Hepatic stellate cell (primary cell): ENCODE measurements at regions not wholly inside any gene's neighbourhood (a gene's known extent, or its start where the extent isn't known, plus 50 kb on each side); places are given as distances from the start of the nearest gene placed in this dataset.

Experiments
- DNase-seq: peaks from one replicate; pipeline ENCODE4 v3.0.0; 2011; ENCODE audit warnings: low spot score

DNA sequence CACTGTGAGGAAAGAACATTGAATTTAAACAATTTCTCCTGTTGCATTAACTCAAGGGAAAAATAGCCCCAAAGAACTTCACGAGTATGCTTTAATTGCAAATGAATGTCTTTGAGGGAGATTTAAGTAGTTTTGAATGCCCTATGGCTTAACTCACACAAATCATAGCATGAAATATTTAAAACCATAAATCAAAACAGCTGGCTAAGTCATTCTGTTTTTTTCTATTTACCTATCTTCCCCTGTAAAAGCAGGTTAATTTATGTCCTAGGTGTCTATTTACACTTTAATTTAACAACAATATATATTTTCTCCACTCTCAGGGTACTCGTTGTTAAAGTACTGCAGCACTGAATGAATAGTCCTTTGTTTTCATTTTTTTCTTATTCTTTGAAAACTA, 118.8 kb upstream of the PIEZO2 start:
- DNase-seq = no peak

DNA sequence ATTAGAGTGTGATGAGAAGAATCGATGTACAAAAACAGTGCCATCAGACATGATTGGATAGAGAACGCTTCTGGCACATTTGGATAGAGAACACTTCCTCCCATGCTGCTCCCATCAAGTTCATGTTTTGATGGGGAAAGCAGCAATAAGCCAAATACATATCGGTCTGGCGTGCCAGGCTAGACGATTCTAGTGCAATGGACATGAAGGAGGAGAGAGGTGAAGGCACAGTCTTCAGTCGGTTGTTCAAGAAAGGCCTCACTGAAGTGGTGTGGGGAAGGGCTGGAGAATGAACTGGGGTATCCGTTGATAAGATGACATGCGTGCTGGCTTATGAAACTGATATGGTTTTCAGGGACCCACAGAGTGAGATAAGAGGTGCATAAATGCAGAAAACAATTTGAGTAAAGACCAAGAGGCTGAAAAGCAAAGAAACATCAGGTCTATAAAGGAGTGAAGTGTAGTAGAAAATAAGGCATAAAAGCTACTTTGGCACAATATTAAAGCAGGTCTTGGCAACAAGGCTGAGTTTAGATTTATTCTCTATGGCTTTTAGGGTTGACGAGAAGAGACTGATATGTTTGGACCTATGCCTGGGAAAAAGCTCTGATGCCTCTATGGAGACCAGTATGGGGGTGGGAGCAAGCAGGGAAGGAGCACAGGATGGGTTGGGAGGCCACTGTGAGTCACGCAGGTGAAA, 117.6 kb upstream of the PIEZO2 start:
- no peak for DNase-seq

GRCh38 chr18:11261486-11261885, 112.1 kb upstream of the PIEZO2 start:
- no peak for DNase-seq

DNA sequence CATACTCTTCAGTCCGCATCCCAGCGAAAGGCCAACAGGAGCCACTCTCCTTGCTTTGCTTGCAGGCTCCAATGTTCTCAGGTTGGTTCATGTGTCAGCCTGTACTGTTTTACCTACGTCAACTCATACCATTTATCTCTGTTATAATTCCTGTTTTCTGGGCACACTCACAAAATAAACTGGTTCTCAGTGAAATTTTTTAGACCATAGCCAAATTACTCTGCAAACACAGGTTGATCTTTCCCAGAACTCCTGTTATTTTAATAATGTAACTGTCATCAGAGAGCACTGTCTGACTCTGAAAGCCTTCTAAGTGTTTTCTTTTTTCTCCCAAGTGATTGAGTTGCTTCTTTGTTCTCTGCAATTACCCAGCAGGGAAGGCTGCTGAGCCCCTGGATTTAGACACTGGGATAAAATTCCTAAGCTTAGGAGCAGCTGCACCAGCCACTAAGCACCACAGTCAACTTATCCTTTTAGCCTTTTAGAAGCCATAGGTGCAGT, 111.6 kb upstream of the PIEZO2 start:
- no peak for DNase-seq

GRCh38 chr18:11259469-11260150, 110.2 kb upstream of the PIEZO2 start:
- no peak for DNase-seq

- DNase-seq = no peak
These were observed 108.8 kb upstream of the PIEZO2 start for GRCh38 chr18:11258039-11258610.

DNA sequence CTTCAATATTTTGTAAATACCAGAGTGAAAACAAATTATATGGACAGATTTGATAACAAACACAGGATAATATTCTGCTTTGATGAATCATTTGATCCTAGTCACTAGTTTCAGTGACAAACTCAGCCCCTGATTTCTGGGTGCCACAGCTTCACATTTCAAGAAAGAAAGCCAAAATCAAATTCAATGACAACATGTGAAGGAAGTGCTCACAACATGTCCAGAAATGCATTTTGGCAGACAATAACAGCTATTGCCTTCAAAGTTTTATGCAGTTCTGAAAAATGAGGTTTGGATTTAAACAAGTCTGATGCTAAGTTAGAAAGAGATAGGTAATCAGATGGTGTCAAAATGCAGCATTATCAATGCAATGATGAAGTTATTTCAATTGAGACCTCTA, 106.9 kb upstream of the PIEZO2 start:
- no peak for DNase-seq

GRCh38 chr18:11251891-11252270, 102.5 kb upstream of the PIEZO2 start:
- no peak for DNase-seq

GRCh38 chr18:11251229-11251890, 102.0 kb upstream of the PIEZO2 start:
- DNase-seq = no peak

DNA sequence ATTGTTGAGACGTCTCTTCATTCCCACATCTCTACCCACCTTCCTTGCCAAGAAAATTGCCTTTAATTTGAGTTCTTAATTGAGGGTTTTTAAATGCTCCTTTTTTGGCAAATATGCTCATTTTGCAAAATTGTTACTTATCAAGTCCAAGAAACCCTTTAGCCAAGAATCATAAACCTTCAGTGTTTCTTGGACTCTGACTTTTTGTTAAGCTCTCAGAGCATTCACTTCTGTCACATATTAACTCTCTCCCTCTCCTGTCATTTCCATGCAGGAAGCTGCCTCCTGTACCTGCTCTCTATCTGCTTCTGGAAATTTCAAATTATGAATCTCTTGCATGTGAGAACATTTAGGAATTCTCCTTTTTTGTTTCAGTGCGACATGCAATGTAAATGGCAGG, 100.0 kb upstream of the PIEZO2 start:
- no peak for DNase-seq

DNA sequence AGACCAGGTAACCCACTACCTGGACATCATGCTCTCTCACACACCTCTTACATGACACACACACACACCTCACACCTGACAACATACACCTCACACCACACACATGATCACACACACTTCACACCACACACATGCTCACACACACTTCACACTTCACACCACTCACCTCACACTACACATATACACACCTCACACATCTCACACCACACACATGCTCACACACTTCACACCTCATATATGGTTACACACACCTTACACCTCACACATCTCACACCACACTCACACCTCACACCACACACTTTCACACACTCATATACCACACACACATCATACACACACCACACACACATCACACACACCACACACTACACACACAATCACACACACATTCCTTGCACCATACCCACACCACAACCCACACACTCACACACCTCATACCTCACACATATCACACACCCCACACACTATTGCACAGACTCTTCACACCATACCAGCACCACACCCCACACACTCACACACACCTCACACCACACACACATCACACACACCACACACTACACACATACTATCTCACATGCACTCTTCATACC, 98.1 kb upstream of the PIEZO2 start:
- no peak for DNase-seq

DNA sequence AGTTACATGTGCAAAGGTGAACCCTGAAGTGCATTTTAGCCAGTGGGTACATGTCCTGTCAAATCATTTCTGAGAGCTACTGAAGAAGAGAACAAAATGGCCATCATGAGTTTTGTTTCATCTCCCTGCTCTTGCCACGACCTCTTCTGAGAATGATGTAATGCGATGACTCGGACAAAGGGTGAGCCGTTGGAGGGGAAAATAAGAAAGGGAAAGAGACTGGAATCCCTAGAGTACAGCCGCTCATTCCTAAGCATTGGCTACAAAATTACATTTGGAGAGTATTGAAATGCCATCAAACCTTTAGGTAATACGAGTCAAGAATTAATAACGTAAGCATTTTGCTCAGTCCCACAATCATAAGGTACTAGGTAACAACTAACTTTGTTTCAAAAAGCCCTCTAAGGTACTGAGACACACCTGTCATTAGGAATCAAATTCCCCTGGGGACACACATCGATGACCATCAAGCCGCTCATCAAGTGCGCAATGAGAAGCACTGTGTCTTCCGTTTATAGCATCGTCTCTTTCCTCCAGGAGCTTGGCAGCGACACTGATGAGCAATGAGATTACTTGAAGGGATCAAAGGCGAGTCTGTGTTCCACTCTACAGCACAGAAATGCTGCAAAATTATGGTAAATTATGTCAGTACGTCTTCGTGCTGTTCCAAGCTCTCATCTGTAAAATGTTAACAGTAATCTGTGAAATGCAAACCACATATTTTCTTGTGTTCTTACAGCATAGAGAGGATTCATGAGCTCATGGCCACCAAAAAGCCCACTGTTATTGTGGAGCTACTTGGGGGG, 97.3 kb upstream of the PIEZO2 start:
- DNase-seq = no peak

- DNase-seq = no peak
These were observed 96.5 kb upstream of the PIEZO2 start for GRCh38 chr18:11245879-11246278.

- DNase-seq = no peak
These were observed 88.1 kb upstream of the PIEZO2 start for GRCh38 chr18:11237484-11237883.

DNA sequence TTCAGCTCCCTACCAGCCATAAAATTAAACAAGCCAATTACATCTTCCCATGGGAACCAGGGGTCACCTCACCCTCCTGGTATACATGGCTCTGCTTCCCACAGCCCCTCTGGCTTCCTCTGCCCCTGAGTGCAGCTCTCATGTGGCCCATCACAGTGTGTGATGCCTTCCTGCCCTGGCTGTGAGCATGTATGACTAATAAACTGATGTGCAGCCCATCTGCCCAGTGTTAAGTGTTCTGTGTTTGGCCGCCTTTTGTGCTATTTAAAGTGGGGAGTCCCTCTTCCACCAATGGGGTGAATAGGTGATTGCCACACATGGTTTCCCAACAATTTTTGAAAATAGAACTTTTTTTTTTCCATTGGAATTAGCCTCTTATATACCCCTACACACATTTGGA, 87.7 kb upstream of the PIEZO2 start:
- DNase-seq = no peak

- no peak for DNase-seq
These were observed 74.8 kb upstream of the PIEZO2 start for GRCh38 chr18:11224153-11224552.

- DNase-seq = no peak
These were observed 70.2 kb upstream of the PIEZO2 start for GRCh38 chr18:11219571-11219970.

GRCh38 chr18:11215216-11215615, 65.8 kb upstream of the PIEZO2 start:
- no peak for DNase-seq

- DNase-seq = no peak
These were observed 54.7 kb upstream of the PIEZO2 start for GRCh38 chr18:11204020-11204419.

DNA sequence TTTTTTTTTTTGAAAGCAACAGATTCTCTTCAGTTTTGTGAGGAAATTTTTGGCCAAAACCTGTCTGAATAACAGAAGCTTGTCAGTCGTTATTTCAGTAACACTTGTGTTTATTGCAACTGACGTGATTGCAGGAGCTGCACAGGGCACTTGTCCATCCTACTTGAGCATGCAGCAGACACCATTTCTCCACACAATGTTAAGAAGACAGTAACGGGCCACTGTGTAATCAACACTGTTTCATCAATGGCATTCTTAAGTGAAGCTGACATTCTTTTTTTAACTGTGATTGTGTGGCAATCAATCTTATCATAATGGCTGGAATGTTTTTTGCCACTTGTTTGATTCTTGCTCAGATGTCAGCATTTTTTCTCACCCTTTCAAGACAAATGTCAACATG, 50.1 kb upstream of the PIEZO2 start:
- DNase-seq = no peak
